GM23338 (cell line): ENCODE measurements at regions not wholly inside any gene's neighbourhood (a gene's known extent, or its start where the extent isn't known, plus 50 kb on each side); places are given as distances from the start of the nearest gene placed in this dataset.

Source experiments
- ATAC-seq: fragments of 200-7000 bp; cut with Tn5 transposase; 3 replicates; pipeline ENCODE4 v1.9.1; 2020
- DNase-seq: peaks from one replicate; pipeline ENCODE4 v3.0.0-alpha.2; 2015; ENCODE audit warnings: low spot score
- H2AFZ ChIP-seq: fragments of 200-600 bp; sonication (generic); 2 replicates; pipeline ENCODE4 v1.8.0; 2016; ENCODE audit warnings: antibody characterized with exemption, mild to moderate bottlenecking, moderate library complexity
- H3F3A ChIP-seq: fragments of 200-600 bp; sonication (generic); replicated peaks from 2 replicates; pipeline ENCODE4 v1.8.0; 2017; ENCODE audit warnings: antibody characterized with exemption, mixed run types, low read depth
- H3K27ac ChIP-seq: fragments of 200-600 bp; sonication (generic); 2 replicates; pipeline ENCODE4 v1.6.1; 2016; ENCODE audit warnings: low read depth
- H3K27me3 ChIP-seq: fragments of 200-600 bp; sonication (generic); 2 replicates; pipeline ENCODE4 v1.8.0; 2016; ENCODE audit warnings: mild to moderate bottlenecking, mixed run types, moderate library complexity; ENCODE audit not compliant: insufficient read depth
- H3K36me3 ChIP-seq: fragments of 200-600 bp; sonication (generic); 2 replicates; pipeline ENCODE4 v1.8.0; 2016; ENCODE audit warnings: mild to moderate bottlenecking; ENCODE audit not compliant: insufficient read depth
- H3K4me1 ChIP-seq: fragments of 200-600 bp; sonication (generic); 2 replicates; pipeline ENCODE4 v1.8.0; 2016; ENCODE audit warnings: mild to moderate bottlenecking, moderate library complexity; ENCODE audit not compliant: insufficient read depth
- H3K4me2 ChIP-seq: fragments of 200-600 bp; sonication (generic); 2 replicates; pipeline ENCODE4 v1.7.1; 2017; ENCODE audit warnings: mixed run types
- H3K4me3 ChIP-seq: fragments of 200-600 bp; sonication (generic); 2 replicates; pipeline ENCODE4 v1.6.1; 2016; ENCODE audit warnings: mixed run types
- H3K79me2 ChIP-seq: fragments of 200-600 bp; sonication (generic); replicated peaks from 2 replicates; pipeline ENCODE4 v1.8.0; 2017; ENCODE audit warnings: mild to moderate bottlenecking; ENCODE audit not compliant: insufficient read depth
- H3K9me2 ChIP-seq: fragments of 200-600 bp; sonication (generic); 2 replicates; pipeline ENCODE4 v1.8.0; 2017; ENCODE audit not compliant: insufficient read depth
- H4K20me1 ChIP-seq: fragments of 200-600 bp; sonication (generic); replicated peaks from 2 replicates; pipeline ENCODE4 v1.8.0; 2017; ENCODE audit warnings: mild to moderate bottlenecking; ENCODE audit not compliant: insufficient read depth
- H3K27ac Mint-ChIP-seq: 2 replicates; pipeline ENCODE4 v1.8.0; 2020; ENCODE audit warnings: inconsistent platforms, mild to moderate bottlenecking, moderate library complexity, mixed read lengths
- H3K27me3 Mint-ChIP-seq: 3 replicates; pipeline ENCODE4 v1.8.0; 2022; ENCODE audit warnings: low read depth, mild to moderate bottlenecking, moderate library complexity, mixed read lengths, inconsistent platforms; ENCODE audit not compliant: insufficient read depth, poor library complexity
- H3K36me3 Mint-ChIP-seq: 3 replicates; pipeline ENCODE4 v1.8.0; 2021; ENCODE audit warnings: low read depth, mild to moderate bottlenecking, inconsistent platforms, moderate library complexity, mixed read lengths
- H3K4me1 Mint-ChIP-seq: 3 replicates; pipeline ENCODE4 v1.8.0; 2020; ENCODE audit warnings: mild to moderate bottlenecking, inconsistent platforms, mixed read lengths
- H3K4me3 Mint-ChIP-seq: 3 replicates; pipeline ENCODE4 v1.8.0; 2021; ENCODE audit warnings: moderate library complexity, mild to moderate bottlenecking, inconsistent platforms, mixed read lengths
- H3K9me3 Mint-ChIP-seq: 3 replicates; pipeline ENCODE4 v1.8.0; 2020; ENCODE audit warnings: moderate library complexity, mild to moderate bottlenecking, inconsistent platforms, mixed read lengths
- CREB1 ChIP-seq: fragments of 250-450 bp; sonication (Bioruptor Pico); IDR thresholded peaks from 2 replicates; pipeline ENCODE4 v1.5.0; 2020; ENCODE audit warnings: low read depth, mild to moderate bottlenecking, moderate library complexity
- EZH2 ChIP-seq: fragments of 200-600 bp; sonication (generic); IDR thresholded peaks from one replicate; pipeline ENCODE4 v1.8.0; 2017; ENCODE audit warnings: antibody characterized with exemption, mild to moderate bottlenecking, low read depth; ENCODE audit not compliant: unreplicated experiment
- EZH2phosphoT487 ChIP-seq: fragments of 200-600 bp; sonication (generic); IDR thresholded peaks from one replicate; pipeline ENCODE4 v1.8.1; 2018; ENCODE audit warnings: antibody characterized with exemption; ENCODE audit not compliant: unreplicated experiment
- NANOG ChIP-seq: IDR thresholded peaks from 2 replicates; pipeline ENCODE4 v1.6.1; 2016; ENCODE audit warnings: antibody characterized with exemption, borderline replicate concordance
- POLR2AphosphoS5 ChIP-seq: IDR thresholded peaks from 2 replicates; pipeline ENCODE4 v1.6.1; 2016; ENCODE audit warnings: antibody characterized with exemption, low read depth
- STAT1 ChIP-seq: IDR thresholded peaks from one replicate; pipeline ENCODE4 v1.6.1; 2016; ENCODE audit warnings: antibody characterized with exemption; ENCODE audit not compliant: unreplicated experiment
- ZNF114 ChIP-seq: fragments of 250-450 bp; sonication (Bioruptor Pico); IDR thresholded peaks from 2 replicates; pipeline ENCODE4 v1.5.0; 2020; ENCODE audit warnings: mild to moderate bottlenecking, moderate library complexity
- ZNF331 ChIP-seq: fragments of 250-450 bp; sonication (Bioruptor Pico); IDR thresholded peaks from 2 replicates; pipeline ENCODE4 v1.5.0; 2020; ENCODE audit warnings: low read depth, mild to moderate bottlenecking, moderate library complexity
- TF ChIP-seq, protein P1 (sequence below), 2 experiments: fragments of 200-600 bp in 1 of 2; sonication (generic) in 1 of 2; conservative IDR thresholded peaks; 2 replicates each; pipeline versions ENCODE4 v1.5.1 to v1.6.1; 2016 to 2017; ENCODE audit warnings: antibody characterized with exemption in 2 of 2, low read depth in 2 of 2, mild to moderate bottlenecking in 2 of 2, moderate library complexity in 1 of 2
- TF ChIP-seq, protein P2 (sequence below): IDR thresholded peaks from 2 replicates; pipeline ENCODE4 v1.6.1; 2016; ENCODE audit warnings: antibody characterized with exemption
- TF ChIP-seq, protein P3 (sequence below): fragments of 250-450 bp; sonication (Bioruptor Pico); IDR thresholded peaks from 2 replicates; pipeline ENCODE4 v1.5.0; 2020; ENCODE audit warnings: mild to moderate bottlenecking, moderate library complexity

DNA sequence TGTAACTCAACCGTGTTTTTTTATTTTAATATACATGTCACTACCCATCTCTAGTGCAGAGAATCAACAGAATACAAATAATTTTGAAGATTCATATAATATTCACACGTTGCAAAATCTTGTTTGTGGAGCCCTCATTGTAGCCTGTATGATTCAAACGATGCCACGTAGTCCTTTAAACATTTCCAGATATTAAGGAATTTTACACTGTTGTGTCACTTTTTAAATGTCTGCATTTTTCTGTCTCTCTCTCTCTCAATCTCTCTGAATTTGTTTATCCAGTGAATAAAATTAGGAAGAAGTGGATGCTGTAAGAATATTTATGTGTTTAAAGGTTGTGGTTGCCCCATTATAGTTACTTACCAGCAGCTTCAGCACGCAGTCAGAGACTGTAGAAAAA is 262.0 kb downstream of the PAX1 start:
- DNase-seq = no peak
- H3K9me2 ChIP-seq = no peaks in the 10 kb centered on the region
- no peak overlapping the region for H3K27ac ChIP-seq
- H3K4me2 ChIP-seq = no peak overlapping the region
- H4K20me1 ChIP-seq = no peaks in the 10 kb centered on the region
- Mint-ChIP-seq H3K27me3 (no peaks in the 10 kb centered on the region), H3K36me3 (peaks cover 5% of the 10 kb centered on the region; the same call in 2 of the 3 replicates), H3K4me3 (no peak overlapping the region), H3K27ac (no peak overlapping the region), H3K4me1 (no peaks in the 10 kb centered on the region), H3K9me3 (peaks cover 12% of the 10 kb centered on the region)
- no peaks in the 10 kb centered on the region for H3K36me3 ChIP-seq
- TF ChIP-seq POLR2AphosphoS5 = no peak
- TF ChIP-seq, protein P1, sequence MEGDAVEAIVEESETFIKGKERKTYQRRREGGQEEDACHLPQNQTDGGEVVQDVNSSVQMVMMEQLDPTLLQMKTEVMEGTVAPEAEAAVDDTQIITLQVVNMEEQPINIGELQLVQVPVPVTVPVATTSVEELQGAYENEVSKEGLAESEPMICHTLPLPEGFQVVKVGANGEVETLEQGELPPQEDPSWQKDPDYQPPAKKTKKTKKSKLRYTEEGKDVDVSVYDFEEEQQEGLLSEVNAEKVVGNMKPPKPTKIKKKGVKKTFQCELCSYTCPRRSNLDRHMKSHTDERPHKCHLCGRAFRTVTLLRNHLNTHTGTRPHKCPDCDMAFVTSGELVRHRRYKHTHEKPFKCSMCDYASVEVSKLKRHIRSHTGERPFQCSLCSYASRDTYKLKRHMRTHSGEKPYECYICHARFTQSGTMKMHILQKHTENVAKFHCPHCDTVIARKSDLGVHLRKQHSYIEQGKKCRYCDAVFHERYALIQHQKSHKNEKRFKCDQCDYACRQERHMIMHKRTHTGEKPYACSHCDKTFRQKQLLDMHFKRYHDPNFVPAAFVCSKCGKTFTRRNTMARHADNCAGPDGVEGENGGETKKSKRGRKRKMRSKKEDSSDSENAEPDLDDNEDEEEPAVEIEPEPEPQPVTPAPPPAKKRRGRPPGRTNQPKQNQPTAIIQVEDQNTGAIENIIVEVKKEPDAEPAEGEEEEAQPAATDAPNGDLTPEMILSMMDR (conservative IDR thresholded peaks at IDR 0.05; ENCODE audit: low read depth in 2 of 2) = no peak
- TF ChIP-seq ZNF114 (CRISPR knock-in tag) = no peak
- TF ChIP-seq NANOG = no peak
- no peak for TF ChIP-seq EZH2phosphoT487
- TF ChIP-seq EZH2 = no peak
- no peak for TF ChIP-seq ZNF331 (CRISPR knock-in tag)
- TF ChIP-seq, protein P2, sequence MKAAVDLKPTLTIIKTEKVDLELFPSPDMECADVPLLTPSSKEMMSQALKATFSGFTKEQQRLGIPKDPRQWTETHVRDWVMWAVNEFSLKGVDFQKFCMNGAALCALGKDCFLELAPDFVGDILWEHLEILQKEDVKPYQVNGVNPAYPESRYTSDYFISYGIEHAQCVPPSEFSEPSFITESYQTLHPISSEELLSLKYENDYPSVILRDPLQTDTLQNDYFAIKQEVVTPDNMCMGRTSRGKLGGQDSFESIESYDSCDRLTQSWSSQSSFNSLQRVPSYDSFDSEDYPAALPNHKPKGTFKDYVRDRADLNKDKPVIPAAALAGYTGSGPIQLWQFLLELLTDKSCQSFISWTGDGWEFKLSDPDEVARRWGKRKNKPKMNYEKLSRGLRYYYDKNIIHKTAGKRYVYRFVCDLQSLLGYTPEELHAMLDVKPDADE = no peak
- TF ChIP-seq, protein P3, sequence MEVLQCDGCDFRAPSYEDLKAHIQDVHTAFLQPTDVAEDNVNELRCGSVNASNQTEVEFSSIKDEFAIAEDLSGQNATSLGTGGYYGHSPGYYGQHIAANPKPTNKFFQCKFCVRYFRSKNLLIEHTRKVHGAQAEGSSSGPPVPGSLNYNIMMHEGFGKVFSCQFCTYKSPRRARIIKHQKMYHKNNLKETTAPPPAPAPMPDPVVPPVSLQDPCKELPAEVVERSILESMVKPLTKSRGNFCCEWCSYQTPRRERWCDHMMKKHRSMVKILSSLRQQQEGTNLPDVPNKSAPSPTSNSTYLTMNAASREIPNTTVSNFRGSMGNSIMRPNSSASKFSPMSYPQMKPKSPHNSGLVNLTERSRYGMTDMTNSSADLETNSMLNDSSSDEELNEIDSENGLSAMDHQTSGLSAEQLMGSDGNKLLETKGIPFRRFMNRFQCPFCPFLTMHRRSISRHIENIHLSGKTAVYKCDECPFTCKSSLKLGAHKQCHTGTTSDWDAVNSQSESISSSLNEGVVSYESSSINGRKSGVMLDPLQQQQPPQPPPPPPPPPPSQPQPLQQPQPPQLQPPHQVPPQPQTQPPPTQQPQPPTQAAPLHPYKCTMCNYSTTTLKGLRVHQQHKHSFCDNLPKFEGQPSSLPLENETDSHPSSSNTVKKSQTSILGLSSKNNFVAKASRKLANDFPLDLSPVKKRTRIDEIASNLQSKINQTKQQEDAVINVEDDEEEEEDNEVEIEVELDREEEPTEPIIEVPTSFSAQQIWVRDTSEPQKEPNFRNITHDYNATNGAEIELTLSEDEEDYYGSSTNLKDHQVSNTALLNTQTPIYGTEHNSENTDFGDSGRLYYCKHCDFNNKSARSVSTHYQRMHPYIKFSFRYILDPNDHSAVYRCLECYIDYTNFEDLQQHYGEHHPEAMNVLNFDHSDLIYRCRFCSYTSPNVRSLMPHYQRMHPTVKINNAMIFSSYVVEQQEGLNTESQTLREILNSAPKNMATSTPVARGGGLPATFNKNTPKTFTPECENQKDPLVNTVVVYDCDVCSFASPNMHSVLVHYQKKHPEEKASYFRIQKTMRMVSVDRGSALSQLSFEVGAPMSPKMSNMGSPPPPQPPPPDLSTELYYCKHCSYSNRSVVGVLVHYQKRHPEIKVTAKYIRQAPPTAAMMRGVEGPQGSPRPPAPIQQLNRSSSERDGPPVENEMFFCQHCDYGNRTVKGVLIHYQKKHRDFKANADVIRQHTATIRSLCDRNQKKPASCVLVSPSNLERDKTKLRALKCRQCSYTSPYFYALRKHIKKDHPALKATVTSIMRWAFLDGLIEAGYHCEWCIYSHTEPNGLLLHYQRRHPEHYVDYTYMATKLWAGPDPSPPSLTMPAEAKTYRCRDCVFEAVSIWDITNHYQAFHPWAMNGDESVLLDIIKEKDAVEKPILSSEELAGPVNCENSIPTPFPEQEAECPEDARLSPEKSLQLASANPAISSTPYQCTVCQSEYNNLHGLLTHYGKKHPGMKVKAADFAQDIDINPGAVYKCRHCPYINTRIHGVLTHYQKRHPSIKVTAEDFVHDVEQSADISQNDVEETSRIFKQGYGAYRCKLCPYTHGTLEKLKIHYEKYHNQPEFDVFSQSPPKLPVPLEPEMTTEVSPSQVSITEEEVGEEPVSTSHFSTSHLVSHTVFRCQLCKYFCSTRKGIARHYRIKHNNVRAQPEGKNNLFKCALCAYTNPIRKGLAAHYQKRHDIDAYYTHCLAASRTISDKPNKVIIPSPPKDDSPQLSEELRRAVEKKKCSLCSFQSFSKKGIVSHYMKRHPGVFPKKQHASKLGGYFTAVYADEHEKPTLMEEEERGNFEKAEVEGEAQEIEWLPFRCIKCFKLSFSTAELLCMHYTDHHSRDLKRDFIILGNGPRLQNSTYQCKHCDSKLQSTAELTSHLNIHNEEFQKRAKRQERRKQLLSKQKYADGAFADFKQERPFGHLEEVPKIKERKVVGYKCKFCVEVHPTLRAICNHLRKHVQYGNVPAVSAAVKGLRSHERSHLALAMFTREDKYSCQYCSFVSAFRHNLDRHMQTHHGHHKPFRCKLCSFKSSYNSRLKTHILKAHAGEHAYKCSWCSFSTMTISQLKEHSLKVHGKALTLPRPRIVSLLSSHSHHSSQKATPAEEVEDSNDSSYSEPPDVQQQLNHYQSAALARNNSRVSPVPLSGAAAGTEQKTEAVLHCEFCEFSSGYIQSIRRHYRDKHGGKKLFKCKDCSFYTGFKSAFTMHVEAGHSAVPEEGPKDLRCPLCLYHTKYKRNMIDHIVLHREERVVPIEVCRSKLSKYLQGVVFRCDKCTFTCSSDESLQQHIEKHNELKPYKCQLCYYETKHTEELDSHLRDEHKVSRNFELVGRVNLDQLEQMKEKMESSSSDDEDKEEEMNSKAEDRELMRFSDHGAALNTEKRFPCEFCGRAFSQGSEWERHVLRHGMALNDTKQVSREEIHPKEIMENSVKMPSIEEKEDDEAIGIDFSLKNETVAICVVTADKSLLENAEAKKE (CRISPR knock-in tag) = no peak
- no peak for TF ChIP-seq CREB1 (CRISPR knock-in tag)
- TF ChIP-seq STAT1 = no peak
- ATAC-seq = no peak
- H3F3A ChIP-seq = no peaks in the 10 kb centered on the region
- H2AFZ ChIP-seq = no peak overlapping the region
- no peaks in the 10 kb centered on the region for H3K79me2 ChIP-seq
- no peaks in the 10 kb centered on the region for H3K4me1 ChIP-seq
- no peak overlapping the region for H3K4me3 ChIP-seq
- no peaks in the 10 kb centered on the region for H3K27me3 ChIP-seq
